GM21825 (cell line): ENCODE measurements at regions not wholly inside any gene's neighbourhood (a gene's known extent, or its start where the extent isn't known, plus 50 kb on each side); places are given as distances from the start of the nearest gene placed in this dataset.

Source experiments
- ATAC-seq: cut with Tn5 transposase; IDR thresholded peaks from one replicate; pipeline ENCODE4 v1.9.1; 2021; ENCODE audit warnings: mild to moderate bottlenecking, moderate library complexity; ENCODE audit not compliant: unreplicated experiment

DNA sequence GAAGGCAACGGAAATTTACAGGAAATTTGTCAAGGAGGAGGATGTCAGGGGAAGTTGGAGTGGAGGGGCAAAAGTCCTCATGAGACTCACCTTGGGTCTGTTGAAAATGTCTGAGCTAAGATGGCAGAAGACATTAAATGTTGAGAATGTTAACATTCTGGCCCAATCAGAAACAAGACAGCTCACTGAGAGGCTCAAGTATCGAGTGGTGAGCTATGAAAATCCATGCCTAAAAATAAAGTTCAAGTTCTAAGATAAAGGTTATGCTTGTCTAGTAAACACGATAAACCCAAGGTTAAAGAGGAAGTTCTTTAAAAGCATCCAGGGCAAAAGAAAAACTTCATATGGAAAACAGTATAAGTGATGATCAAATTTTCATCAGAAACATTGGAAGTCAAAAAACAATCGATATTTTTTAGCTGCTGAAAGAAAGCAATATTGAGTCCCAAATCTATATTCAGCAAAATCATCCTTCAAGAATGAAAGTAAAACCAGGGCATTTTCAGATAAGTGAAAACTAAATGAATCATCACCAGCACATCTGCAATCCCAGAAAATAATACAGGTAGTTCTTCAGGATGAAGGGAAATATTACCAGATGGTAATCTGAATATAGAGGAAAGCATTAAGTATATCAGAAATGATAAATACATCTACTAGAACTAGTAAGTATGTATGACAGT is 462.4 kb downstream of the TLL1 start:
- ATAC-seq = no peak

DNA sequence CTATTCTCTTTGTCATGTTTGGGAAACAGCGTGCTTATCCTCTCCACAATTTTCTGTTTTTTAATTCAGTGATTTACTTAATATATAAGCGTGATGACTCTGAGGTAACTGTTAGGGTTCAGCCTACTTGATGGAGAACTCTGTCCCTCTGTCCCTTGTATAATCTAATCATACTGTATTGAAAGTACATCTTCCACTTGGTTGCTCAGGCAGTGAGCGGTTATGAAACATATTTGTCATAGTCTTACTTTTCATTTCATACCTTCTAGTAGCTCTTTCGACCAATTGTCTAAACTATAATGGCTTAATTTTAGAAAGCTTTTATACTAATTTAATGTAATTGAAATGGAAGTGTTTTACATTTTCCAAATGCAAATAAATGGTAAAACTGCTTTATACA is 469.0 kb downstream of the TLL1 start:
- ATAC-seq = no peak

DNA sequence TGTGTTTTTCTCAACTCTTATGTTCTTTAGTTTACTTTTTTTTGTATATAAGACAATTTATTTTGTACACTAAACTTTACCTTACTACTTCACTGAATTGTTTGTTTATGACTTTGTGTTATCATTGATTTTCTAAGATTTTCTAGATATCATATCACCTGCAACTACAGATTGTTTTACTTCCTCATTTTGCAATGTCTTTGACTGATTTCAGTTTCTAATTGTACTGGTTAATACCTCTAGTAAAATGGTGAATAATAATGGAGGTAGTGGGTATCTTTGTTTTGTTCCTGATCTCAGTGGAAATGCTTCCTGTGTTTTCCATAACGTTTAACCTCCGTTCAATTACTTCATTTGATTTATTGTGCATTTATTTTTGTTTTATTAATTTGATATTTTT is 490.2 kb downstream of the TLL1 start:
- ATAC-seq = no peak

DNA sequence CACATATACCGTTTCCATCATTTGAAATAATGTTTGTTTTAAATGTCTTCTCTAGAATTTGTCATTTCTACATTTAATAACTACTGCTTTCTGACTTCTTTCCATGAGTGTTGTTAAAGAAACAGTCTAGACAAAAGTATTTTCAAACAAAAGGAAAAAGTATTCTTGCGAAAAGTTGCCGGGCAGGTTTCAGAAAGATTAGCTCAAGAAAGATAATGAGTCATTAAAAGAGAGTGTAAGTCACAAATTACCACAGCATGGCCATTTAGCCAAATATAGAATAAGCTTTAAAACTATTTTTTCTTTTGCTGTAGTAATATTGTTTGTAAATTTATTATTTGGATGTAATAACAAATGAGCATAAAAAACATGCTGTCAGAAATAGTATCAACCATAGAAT is 493.0 kb downstream of the TLL1 start:
- no peak for ATAC-seq

DNA sequence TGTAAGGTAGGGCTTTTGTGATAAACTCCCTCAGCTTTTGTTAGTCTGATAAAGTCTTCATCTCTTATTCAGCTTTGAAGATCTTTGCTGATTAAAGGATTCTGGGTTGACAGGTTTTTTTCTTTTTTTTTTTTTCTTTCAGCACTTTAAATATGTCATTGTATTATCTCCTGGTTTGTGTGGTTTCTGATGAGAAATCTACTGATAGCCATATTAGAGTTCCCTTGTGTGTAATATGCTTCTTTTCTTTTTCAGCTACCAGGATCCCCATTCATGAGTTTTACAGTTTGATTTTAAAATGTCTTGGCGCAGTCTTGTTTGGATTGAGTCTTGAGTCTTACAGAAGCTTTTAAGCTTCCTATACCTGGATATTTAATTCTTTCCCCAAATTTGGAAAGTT is 504.5 kb downstream of the TLL1 start:
- no peak for ATAC-seq

DNA sequence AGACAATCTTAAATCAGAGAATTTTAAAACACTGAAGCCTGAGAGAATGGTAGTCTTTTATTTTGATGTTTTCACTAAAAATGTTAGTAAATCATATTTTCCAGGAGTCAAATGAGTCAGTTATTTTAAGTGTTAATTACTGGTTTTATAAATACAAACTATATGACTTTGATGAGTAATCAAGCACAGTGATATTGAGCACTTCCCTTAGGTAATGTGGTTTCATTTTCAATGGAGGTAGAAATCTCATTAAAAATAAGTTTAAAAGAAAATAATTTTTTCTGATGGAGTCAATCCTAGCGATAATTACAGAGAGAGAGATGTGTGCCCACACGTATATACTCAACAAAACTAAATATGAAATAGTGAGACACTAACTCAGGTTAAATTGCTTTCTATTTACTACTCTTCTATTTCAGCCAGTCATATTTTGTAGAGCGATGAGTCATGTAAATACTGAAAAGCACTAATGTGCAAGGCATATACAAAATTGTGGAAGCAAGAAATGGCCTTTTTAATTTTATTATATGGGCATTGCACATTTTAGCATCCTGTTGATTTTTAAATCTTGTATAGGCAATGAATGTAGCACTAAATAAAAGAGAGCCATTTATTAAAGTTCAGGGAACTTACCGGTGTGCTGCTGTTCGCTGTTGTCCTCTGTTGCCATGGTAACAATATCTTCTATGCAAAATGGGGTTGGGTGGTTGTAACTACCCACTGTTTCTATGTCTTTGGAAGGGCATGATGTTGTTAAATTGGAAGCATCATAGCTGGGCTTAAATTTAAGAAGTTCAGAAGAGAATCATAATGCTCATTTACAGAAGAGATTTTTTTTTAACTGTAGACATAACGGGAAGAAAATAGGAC is 513.7 kb downstream of the TLL1 start:
- ATAC-seq = no peak

DNA sequence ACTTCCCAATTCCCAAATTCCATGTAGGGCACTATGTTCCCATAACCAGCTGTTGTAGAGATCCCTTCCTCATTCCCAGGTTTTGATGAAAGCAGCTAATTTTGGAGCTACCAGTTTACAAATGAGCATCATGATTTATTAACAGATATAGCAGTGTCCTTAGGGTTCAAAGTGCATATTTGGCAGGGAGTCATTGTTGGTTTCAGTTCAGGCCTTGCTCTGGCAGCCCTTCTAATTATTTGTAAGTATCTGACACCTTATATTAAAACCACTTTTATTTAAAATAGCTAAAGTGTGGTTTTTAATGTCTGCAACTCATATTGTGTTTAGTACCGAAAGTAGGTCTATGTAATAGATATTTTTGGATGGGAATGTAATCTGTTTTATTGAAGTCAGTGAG is 518.5 kb downstream of the TLL1 start:
- no peak for ATAC-seq

DNA sequence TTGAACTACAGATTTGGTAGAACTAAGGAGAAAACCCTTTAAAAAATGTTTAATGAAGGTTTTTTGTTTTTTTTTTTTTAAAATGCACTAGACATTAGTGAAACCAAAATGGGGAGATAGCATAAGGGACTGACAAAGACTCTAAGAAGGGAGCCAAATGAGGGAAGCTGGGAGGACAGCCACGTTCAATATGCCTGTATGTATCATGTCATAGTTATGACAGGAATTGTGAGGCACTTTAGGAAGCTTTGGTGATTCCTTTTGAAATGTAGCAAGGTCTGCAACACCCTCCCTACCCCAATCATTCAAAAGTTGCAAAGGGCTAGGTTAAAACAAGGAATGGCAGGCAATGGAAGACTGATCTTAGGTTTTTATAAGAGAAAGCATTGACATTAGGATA is 526.0 kb downstream of the TLL1 start:
- ATAC-seq = no peak

DNA sequence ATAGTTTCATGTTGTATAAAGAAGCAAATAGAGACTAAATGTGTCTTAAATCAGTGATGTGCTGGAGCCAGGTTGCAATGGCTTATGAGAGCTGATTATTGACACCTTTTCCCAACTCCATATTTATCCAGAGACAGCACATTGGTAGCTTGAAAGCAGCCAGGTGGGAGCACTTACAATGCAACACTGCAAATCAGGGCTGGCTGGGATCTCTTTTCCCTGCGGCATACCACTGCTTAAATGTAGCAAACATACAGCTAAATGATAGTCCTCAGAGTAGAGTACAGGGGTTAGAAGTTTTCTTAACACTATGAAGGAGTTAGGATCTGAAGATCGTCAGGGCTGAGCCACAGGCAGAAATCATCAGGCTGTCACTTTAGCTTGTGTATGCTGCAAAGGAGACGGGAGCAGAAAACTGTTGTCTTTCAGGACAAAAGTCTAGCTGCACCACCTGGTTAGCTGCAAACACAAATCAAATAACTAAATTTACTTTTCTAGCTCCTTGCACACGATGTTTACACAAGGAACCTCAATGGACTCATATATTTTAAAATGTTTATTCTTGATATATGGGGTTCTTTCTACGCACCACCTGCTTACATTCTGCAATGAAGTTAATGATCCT is 527.3 kb downstream of the TLL1 start:
- ATAC-seq = no peak

DNA sequence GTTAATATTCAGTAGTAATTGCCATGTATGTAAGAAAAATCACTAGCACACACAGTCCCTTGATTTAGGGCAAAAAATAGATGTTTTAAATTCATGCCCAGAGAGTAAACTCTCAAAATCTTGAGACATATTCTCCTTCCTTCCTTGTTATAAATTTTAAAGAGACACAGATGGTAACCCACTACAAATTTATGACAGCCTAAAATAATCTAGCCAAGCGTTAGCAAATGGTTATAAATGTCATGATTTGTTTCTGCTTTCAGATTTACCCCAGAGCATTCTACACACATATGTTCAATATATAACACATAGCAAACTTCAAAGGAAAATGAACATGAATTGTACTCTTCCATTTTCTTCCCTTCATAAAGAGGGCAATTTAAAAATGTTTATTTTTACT is 540.3 kb downstream of the TLL1 start:
- ATAC-seq = no peak

DNA sequence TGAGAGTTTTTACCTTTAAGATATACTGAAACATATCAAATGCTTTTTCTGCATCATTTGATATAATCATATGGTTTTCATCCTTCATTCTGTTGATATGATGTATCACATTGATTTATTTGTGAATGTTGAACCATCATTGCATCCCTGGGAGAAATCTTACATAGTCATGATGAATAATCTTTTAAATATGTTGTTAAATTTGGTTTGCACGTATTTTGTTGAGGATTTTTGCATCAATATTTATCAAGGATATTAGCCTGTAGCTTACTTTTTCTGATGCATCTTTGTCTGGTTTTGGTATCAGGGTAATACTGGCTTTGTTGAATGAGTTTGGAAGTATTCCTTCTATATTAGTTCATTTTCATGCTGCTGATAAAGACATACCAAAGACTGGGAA is 541.4 kb downstream of the TLL1 start:
- no peak for ATAC-seq

DNA sequence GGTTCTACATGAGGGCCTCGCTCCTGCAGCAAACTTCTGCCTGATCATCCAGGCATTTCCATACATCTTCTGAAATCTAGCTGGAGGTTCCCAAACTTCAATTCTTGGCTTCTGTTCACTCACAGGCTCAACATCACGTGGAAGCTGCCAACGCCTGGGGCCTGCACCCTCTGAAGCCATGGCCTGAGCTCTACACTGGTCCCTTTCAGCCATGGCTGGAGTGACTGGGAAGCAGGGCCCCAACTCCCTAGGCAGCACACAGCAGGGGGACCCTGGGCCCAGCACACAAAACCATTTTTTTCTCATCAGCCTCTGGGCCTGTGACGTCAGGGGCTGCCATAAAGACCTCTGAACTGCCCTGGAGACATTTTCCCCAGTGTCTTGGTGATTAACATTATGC is 542.7 kb downstream of the TLL1 start:
- ATAC-seq = no peak

DNA sequence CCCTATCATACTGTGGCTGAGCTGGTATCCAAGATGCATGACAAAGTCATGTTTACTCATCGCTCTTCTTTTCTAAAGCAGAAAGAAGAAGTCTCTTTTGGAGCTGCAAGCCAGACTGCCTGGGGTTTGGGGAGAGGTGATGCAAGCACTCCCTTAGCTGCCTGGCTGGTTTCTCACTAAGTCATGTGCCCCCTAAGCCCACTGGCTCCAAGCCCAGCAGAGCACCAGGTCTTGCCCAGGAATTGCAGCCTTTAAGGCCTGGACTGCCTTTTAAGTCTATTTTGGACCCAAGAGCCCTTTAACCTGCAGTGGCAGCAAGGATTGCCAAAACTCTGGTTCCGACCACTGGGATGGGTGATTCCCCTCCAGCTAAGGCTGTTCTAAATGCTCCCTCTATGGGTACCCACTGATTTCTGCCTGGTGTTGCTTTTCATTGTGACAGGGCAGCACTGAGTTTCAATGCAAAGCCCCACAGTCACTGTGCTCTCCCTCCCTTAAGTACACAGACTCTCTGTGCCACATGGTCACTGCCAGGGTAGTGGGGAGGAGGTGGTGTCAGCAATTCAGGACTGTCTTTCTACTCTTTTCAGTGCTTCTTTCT is 548.6 kb downstream of the TLL1 start:
- no peak for ATAC-seq

DNA sequence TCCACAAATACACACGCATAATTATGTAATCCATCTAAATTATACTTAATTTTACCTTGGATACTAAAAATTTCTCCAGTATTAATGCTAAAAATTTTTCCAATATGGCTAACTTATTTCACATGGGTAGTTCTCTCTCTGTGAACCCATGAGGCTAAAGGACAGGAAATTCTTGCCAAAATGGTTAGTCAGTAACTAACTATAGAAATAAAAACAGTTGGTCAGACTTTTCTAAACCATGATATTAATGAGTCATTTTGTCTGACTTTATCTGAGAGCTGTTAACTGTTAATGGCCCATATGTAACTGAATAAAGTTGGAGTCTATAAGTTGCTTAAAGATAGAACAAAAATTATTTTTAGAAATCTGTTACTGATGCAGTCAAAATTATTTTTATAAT is 549.4 kb downstream of the TLL1 start:
- no peak for ATAC-seq

DNA sequence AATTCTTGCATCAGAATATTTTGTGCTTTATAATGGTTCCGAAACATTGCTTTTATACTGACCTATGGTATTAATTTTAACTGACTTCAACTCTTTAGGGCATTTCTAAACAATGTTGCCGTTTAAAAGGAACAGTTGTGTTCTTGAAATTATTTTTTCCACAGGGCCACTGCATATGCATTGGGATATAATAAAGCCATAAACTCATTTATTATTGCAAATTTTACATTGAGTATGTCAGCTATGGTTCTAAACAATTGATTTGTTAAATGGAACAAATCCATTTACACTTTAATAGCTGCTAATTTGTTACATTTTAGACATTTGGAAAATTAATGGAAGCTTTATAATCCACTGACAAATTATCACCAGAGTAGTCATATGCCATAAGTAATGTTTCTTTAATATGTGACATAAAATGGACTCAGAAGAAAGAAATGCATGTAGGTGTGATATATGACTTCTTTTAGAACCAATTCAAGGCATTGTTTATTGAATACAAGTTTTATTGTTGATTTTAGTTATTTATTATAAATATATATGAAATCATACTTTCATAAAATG is 553.3 kb downstream of the TLL1 start:
- ATAC-seq = no peak

DNA sequence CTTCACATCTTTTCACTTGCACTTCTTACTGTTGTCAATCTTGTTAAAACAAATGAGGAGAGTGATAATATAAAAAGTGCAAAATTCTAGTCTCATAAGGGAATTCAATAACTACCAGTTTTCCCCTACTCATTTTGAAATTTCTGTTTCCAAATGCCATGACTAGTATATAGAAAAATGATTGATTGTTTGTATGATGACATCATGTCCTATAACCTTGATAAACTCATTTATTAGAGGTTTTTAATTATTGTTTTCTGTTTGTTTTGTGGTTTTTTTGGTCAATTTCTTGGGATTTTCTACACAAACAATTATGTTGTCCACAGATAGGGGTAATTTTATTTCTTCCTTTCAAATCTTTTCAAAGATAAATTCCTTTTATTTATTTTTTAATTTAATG is 559.1 kb downstream of the TLL1 start:
- ATAC-seq = no peak

DNA sequence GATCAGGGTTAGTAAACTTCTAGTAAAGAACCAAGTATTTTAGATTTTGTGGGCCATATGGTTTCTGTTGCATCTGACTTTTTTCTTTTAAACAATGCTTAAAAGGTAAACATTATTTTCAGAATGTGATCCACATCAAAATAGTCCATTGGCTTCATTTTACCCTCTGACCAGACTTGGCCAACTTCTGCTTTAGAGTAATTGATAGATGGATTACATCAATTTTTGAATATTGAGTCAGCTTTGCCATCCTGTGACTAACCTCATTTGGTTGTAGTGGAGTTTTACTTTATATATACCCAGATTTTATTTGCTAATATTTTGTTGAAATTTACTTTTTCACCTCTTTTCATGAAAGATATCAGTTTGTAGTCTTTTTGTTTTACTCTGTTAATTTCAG is 559.8 kb downstream of the TLL1 start:
- ATAC-seq = no peak

DNA sequence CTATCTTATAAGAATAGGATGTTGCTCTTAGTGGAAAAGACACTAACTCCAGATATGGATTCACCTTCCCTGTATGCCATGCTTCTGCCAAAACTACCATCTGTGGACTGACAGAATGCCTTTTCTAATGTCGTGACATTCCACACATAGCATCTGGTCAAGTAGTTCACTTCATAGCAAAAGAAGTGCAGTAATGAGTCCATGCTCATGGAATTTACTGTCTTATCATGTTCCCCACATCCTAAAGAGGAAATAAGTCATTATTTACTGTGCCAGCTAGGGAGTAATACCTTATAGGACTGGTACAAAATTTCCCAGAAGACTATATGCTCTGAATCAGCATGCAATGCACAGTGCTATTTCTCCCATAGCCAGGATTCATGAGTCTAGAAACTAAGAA is 562.4 kb downstream of the TLL1 start:
- no peak for ATAC-seq

DNA sequence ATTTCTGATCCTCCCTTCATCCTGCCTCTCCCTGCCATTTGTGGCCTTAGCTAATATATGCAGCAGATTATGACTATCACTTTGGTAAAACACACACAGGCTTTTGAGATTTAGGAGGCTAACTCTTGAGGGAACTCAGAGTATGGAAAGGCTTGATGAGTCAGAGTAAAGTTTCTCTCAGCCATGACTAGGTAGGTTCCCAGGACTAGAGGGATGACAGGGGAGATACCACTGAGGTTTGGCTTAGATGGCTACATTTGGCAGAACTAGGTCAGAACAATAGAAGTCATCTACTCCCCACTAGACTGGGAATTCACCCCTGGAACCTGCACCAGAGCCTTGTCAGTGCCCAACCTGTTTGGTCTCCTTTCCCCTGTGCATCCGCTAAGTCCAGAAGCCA is 585.7 kb downstream of the TLL1 start:
- ATAC-seq = no peak

DNA sequence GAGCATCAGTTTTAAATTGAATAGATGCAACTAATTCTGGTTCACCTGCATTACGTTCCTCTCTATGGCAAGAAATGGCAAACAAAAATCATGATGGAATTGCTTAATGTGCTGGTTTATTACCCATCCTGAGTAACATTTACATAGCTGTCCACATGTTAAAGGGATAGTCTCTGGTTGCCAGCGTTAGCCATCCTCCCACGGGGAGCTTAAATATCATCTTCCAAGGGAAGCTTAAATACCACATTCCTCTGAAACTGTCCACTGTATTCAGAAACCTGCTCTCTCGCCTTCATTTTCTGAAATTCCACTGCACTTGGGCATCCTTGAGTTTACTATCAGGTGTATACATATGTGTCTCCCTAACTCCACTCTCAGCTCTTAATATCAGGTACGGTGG is 586.6 kb downstream of the TLL1 start:
- ATAC-seq = no peak

DNA sequence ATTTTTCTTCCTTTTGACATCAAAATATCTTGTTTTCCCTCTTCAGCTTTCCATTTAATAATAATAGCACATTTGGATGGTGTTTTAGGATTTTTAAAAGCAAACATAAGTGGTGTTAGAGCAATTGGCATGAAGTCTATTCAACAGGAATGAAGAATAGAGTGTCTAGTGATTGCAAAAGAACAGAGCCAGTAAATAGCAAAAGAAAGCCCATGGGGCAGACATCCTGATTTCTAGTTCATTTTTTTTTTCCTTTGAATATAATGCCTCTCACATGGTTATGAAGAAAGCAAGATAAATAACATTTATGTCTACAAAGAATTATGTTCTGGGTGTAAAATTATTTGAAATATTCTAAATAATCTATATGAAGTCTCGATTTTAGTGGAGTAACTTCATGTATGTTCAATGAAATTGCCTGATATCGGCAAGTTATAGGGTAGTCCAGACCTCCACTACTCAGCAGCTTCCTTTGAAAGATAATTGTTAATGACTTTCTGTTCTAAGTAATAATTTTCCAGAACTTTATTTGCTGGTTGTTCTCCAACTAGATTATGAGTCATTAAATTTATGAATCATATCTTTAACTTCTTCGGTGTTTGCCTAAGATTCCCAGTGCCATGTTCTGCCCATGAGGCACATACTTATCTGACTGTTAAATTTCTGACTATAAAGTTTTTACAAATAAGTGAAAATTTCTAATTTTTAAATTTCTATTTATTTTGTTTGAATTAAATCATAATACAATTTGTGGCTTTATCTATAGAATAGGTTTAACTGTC is 587.9 kb downstream of the TLL1 start:
- no peak for ATAC-seq
